Stomach (tissue), 8 donors: ENCODE measurements at regions not wholly inside any gene's neighbourhood (a gene's known extent, or its start where the extent isn't known, plus 50 kb on each side); places are given as distances from the start of the nearest gene placed in this dataset.

Experiments used
- DNase-seq, 2 donors: peaks; one replicate each; pipeline versions ENCODE4 v3.0.0 to v3.0.0-alpha.2; 2013 to 2019
- H3K27ac ChIP-seq, 5 donors: fragments of 200-600 bp in 4 of 5; sonication (generic) in 4 of 5; one replicate each; pipeline ENCODE4 v1.5.1; 2013 to 2019; ENCODE audit warnings: mild to moderate bottlenecking in 1 of 5, moderate library complexity in 1 of 5
- H3K27me3 ChIP-seq, 3 donors: fragments of 200-600 bp; sonication (generic); one replicate each; pipeline ENCODE4 v1.5.1; 2017 to 2019; ENCODE audit warnings: mixed run types in 1 of 3
- H3K36me3 ChIP-seq, 4 donors: fragments of 200-600 bp; sonication (generic); 1 replicate in 3 of 4; 2 replicates in 1 of 4; pipeline ENCODE4 v1.5.1; 2016 to 2019
- H3K4me1 ChIP-seq, 4 donors: fragments of 200-600 bp; sonication (generic); one replicate each; pipeline ENCODE4 v1.5.1; 2016 to 2019
- H3K4me3 ChIP-seq, 4 donors: fragments of 200-600 bp; sonication (generic) in 3 of 4; one replicate each; pipeline ENCODE4 v1.5.1; 2016 to 2019; ENCODE audit warnings: mild to moderate bottlenecking in 1 of 4
- H3K9me3 ChIP-seq, 4 donors: fragments of 200-600 bp; sonication (generic); one replicate each; pipeline ENCODE4 v1.5.1; 2016 to 2019
- EP300 ChIP-seq: sonication (generic); formaldehyde crosslinking; IDR thresholded peaks from one replicate; pipeline ENCODE4 v1.6.1; 2017; ENCODE audit warnings: antibody characterized with exemption
- POLR2A ChIP-seq, 4 donors: fragments of 450-650 bp; IDR thresholded peaks; one replicate each; pipeline ENCODE4 v1.6.1; 2016; ENCODE audit warnings: antibody characterized with exemption in 4 of 4, control low read depth in 2 of 4, mild to moderate bottlenecking in 1 of 4, moderate library complexity in 1 of 4
- POLR2AphosphoS5 ChIP-seq, 3 donors: sonication (generic); formaldehyde crosslinking; IDR thresholded peaks; one replicate each; pipeline ENCODE4 v1.6.1; 2016; ENCODE audit warnings: antibody characterized with exemption in 3 of 3
- whole genome bisulfite sequencing, 5 donors: extraction: QIAGEN DNeasy Blood & Tissue Kit in 3 of 5; methylation state at CpG; one replicate each; pipeline versions ENCODE4 v1.1.5 to v1.1.7; 2013 to 2018; 5-methylcytosine and 5-hydroxymethylcytosine counted together
- intact Hi-C: fragments of 100-400 bp; cut with DNase I; formaldehyde crosslinking; loops from one replicate; pipeline ENCODE4 v1.15.1; 2023; ENCODE audit warnings: low total_unique reads
- TF ChIP-seq, protein P1 (sequence below), 7 experiments: fragments of 450-650 bp in 4 of 7; fragments of 200-600 bp in 3 of 7; sonication (generic) in 3 of 7; IDR thresholded peaks; one replicate each; pipeline ENCODE4 v1.5.1; 2016 to 2019; ENCODE audit warnings: antibody characterized with exemption in 7 of 7, control low read depth in 2 of 7, mild to moderate bottlenecking in 1 of 7
- donor health status: healthy with polysubstance abuse.
- donor health status: Bipolar disorder and iron deficiency.
- donor health status: healthy.

DNA sequence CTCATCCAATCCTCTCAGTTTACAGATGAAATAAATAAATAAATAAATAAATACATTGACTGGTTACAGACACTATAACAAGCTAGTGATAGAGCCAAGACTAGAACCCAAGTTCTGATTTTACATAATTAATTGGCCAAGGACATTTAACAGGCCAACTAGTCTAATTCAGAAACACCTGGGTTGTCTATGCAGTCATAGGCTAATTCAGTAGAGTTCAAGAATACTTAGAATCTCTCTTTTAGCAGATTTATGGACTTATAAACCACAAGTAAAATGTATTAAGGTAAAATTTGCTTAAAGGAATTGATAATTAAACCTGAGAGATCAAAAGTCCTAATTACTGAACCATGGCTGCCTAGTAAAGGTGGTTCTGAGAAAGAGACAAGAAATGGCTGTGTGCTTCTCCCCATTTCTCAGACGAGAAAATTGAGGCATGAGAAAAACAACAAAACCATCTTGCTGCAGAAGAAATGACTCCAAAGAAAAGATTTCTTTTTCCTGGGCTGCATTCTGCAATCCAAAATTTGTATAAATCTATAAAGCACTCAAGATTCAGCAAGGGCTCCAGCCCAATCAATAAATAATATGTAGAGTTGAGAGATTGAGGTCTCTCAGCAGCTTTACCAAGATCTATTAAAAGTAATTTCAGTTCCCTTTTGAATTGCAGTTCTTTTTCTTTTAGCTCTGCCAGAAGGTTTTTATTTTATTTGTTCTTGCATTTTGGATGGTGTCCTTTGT lies 98.3 kb downstream of the DUSP10 start:
- Histone ChIP-seq H3K27me3 (no peaks in the 10 kb centered on the region), H3K36me3 (no peaks in the 10 kb centered on the region), H3K9me3 (no peaks in the 10 kb centered on the region), H3K4me1 (no peaks in the 10 kb centered on the region), H3K27ac (no peak overlapping the region), H3K4me3 (no peak overlapping the region)
- DNase-seq = no peak
- intact Hi-C loops = no loop called here
- no peak for TF ChIP-seq POLR2A (IDR thresholded peaks at IDR 0.05)
- TF ChIP-seq, protein P1, sequence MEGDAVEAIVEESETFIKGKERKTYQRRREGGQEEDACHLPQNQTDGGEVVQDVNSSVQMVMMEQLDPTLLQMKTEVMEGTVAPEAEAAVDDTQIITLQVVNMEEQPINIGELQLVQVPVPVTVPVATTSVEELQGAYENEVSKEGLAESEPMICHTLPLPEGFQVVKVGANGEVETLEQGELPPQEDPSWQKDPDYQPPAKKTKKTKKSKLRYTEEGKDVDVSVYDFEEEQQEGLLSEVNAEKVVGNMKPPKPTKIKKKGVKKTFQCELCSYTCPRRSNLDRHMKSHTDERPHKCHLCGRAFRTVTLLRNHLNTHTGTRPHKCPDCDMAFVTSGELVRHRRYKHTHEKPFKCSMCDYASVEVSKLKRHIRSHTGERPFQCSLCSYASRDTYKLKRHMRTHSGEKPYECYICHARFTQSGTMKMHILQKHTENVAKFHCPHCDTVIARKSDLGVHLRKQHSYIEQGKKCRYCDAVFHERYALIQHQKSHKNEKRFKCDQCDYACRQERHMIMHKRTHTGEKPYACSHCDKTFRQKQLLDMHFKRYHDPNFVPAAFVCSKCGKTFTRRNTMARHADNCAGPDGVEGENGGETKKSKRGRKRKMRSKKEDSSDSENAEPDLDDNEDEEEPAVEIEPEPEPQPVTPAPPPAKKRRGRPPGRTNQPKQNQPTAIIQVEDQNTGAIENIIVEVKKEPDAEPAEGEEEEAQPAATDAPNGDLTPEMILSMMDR (IDR thresholded peaks at IDR 0.05) = no peak
- no peak for TF ChIP-seq POLR2AphosphoS5 (IDR thresholded peaks at IDR 0.05)
- TF ChIP-seq EP300 = no peak
- 61 to 83% (median 72%) methylated on average over 1 of the region's 1 CpG for WGBS, 5 donors

DNA sequence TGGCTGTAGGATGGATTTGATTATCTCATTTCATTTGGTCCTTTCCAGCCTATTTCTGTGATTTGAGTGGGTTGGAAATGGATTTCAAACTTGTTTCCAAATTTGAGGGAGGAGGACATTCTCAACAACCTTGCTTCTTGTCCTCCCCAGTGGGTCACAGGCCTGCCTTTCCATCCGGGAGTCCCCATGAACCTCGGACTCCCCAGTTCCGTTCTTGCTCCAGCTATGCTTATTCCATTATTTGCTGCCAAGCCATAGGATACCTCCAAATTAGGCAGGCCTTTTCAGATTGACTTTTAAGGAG lies 97.8 kb downstream of the DUSP10 start:
- Histone ChIP-seq H3K27ac (no peak overlapping the region), H3K4me1 (no peaks in the 10 kb centered on the region), H3K4me3 (no peak overlapping the region), H3K36me3 (no peaks in the 10 kb centered on the region), H3K9me3 (no peaks in the 10 kb centered on the region), H3K27me3 (no peaks in the 10 kb centered on the region)
- intact Hi-C loops = no loop called here
- DNase-seq = peak in 1 of 2 donors; percentile 45
- WGBS, 5 donors = 71 to 81% (median 77%) methylated on average over 3 of the region's 3 CpGs
- TF ChIP-seq POLR2A (IDR thresholded peaks at IDR 0.05) = no peak

DNA sequence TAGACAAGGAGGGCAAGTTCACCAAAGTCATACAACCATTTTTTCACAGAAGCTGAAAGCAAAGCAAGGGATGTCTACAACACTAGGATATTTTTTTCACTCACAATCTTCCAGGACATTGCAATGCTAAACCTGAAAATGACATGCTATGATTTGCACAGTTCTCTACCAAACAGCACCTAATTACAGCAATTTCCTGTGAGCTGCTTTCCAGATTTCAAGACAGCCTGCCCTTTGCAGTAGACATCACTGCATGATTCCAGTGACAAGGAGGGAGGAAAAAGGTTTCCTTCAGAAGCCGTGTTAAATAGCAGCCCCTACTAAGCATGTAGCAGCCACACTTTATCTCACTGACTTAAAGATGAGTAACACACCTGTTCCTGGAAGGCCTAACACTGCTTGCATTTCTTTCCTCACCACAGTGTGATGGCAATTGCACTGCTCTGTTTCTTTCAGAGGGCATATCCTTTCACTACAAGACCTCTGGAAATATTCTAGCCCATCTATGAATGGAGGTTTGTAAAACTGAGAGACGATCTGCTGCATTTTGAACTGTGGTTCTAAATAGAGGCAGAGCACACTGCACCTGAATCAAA lies 97.1 kb downstream of the DUSP10 start:
- no peaks in the 10 kb centered on the region for H3K27me3 ChIP-seq
- TF ChIP-seq EP300 (no peak), POLR2AphosphoS5 (IDR thresholded peaks at IDR 0.05) (no peak), POLR2A (IDR thresholded peaks at IDR 0.05) (no peak)
- TF ChIP-seq, protein P1 (IDR thresholded peaks at IDR 0.05) = no peak
- intact Hi-C loops = no loop called here
- DNase-seq = no peak
- no peak overlapping the region for H3K4me3 ChIP-seq
- no peaks in the 10 kb centered on the region for H3K4me1 ChIP-seq
- H3K36me3 ChIP-seq = no peaks in the 10 kb centered on the region
- no peaks in the 10 kb centered on the region for H3K9me3 ChIP-seq
- 68 to 82% (median 75%) methylated on average over 2 of the region's 2 CpGs for WGBS, 5 donors
- H3K27ac ChIP-seq = no peak overlapping the region

GRCh38 chr1:221648201-221648600 lies 93.7 kb downstream of the DUSP10 start:
- intact Hi-C loops = no loop called here
- DNase-seq = no peak
- no peak overlapping the region for H3K27ac ChIP-seq
- 76 to 86% (median 83%) methylated on average over 1 of the region's 1 CpG for WGBS, 5 donors
- no peak overlapping the region for H3K4me3 ChIP-seq
- no peaks in the 10 kb centered on the region for H3K9me3 ChIP-seq
- TF ChIP-seq EP300 (no peak), POLR2AphosphoS5 (IDR thresholded peaks at IDR 0.05) (no peak), POLR2A (IDR thresholded peaks at IDR 0.05) (no peak)
- TF ChIP-seq, protein P1 (IDR thresholded peaks at IDR 0.05) = no peak
- H3K27me3 ChIP-seq = no peaks in the 10 kb centered on the region
- no peaks in the 10 kb centered on the region for H3K4me1 ChIP-seq
- no peaks in the 10 kb centered on the region for H3K36me3 ChIP-seq
